Stomach (tissue), 8 donors: ENCODE measurements at regions not wholly inside any gene's neighbourhood (a gene's known extent, or its start where the extent isn't known, plus 50 kb on each side); places are given as distances from the start of the nearest gene placed in this dataset.
"Not testable (repeated sequence)": the region's sequence is repeated elsewhere in the genome, so short reads cannot be mapped to it uniquely, and the experiment has no call there.

Experiments
- DNase-seq, 2 donors: peaks; one replicate each; pipeline versions ENCODE4 v3.0.0 to v3.0.0-alpha.2; 2013 to 2019
- H3K27ac ChIP-seq, 5 donors: fragments of 200-600 bp in 4 of 5; sonication (generic) in 4 of 5; one replicate each; pipeline ENCODE4 v1.5.1; 2013 to 2019; ENCODE audit warnings: mild to moderate bottlenecking in 1 of 5, moderate library complexity in 1 of 5
- H3K27me3 ChIP-seq, 3 donors: fragments of 200-600 bp; sonication (generic); one replicate each; pipeline ENCODE4 v1.5.1; 2017 to 2019; ENCODE audit warnings: mixed run types in 1 of 3
- H3K36me3 ChIP-seq, 4 donors: fragments of 200-600 bp; sonication (generic); 1 replicate in 3 of 4; 2 replicates in 1 of 4; pipeline ENCODE4 v1.5.1; 2016 to 2019
- H3K4me1 ChIP-seq, 4 donors: fragments of 200-600 bp; sonication (generic); one replicate each; pipeline ENCODE4 v1.5.1; 2016 to 2019
- H3K4me3 ChIP-seq, 4 donors: fragments of 200-600 bp; sonication (generic) in 3 of 4; one replicate each; pipeline ENCODE4 v1.5.1; 2016 to 2019; ENCODE audit warnings: mild to moderate bottlenecking in 1 of 4
- H3K9me3 ChIP-seq, 4 donors: fragments of 200-600 bp; sonication (generic); one replicate each; pipeline ENCODE4 v1.5.1; 2016 to 2019
- CTCF ChIP-seq, 7 experiments: fragments of 450-650 bp in 4 of 7; fragments of 200-600 bp in 3 of 7; sonication (generic) in 3 of 7; IDR thresholded peaks; one replicate each; pipeline ENCODE4 v1.5.1; 2016 to 2019; ENCODE audit warnings: antibody characterized with exemption in 7 of 7, control low read depth in 2 of 7, mild to moderate bottlenecking in 1 of 7
- EP300 ChIP-seq: sonication (generic); formaldehyde crosslinking; IDR thresholded peaks from one replicate; pipeline ENCODE4 v1.6.1; 2017; ENCODE audit warnings: antibody characterized with exemption
- POLR2A ChIP-seq, 4 donors: fragments of 450-650 bp; IDR thresholded peaks; one replicate each; pipeline ENCODE4 v1.6.1; 2016; ENCODE audit warnings: antibody characterized with exemption in 4 of 4, control low read depth in 2 of 4, mild to moderate bottlenecking in 1 of 4, moderate library complexity in 1 of 4
- POLR2AphosphoS5 ChIP-seq, 3 donors: sonication (generic); formaldehyde crosslinking; IDR thresholded peaks; one replicate each; pipeline ENCODE4 v1.6.1; 2016; ENCODE audit warnings: antibody characterized with exemption in 3 of 3
- WGBS, 5 donors: extraction: QIAGEN DNeasy Blood & Tissue Kit in 3 of 5; methylation state at CpG; one replicate each; pipeline versions ENCODE4 v1.1.5 to v1.1.7; 2013 to 2018; 5-methylcytosine and 5-hydroxymethylcytosine counted together
- intact Hi-C: fragments of 100-400 bp; cut with DNase I; formaldehyde crosslinking; loops from one replicate; pipeline ENCODE4 v1.15.1; 2023; ENCODE audit warnings: low total_unique reads
- donor health status: healthy with polysubstance abuse.
- donor health status: Bipolar disorder and iron deficiency.
- donor health status: healthy.

GRCh38 chr7:98764946-98765345 is 104.9 kb downstream of the TMEM130 start:
- intact Hi-C loops = no loop called here
- Histone ChIP-seq H3K27ac (no peak overlapping the region), H3K36me3 (no peaks in the 10 kb centered on the region), H3K4me1 (no peaks in the 10 kb centered on the region), H3K4me3 (no peak overlapping the region), H3K27me3 (peaks cover 0 to 24% (median 3%) of the 10 kb centered on the region in 3 donors), H3K9me3 (no peaks in the 10 kb centered on the region)
- DNase-seq = no peak
- TF ChIP-seq POLR2A (IDR thresholded peaks at IDR 0.05) (no peak), CTCF (IDR thresholded peaks at IDR 0.05) (no peak), POLR2AphosphoS5 (IDR thresholded peaks at IDR 0.05) (no peak), EP300 (no peak)
- WGBS, 5 donors = 68 to 92% (median 76%) methylated on average over 8 of the region's 8 CpGs

DNA sequence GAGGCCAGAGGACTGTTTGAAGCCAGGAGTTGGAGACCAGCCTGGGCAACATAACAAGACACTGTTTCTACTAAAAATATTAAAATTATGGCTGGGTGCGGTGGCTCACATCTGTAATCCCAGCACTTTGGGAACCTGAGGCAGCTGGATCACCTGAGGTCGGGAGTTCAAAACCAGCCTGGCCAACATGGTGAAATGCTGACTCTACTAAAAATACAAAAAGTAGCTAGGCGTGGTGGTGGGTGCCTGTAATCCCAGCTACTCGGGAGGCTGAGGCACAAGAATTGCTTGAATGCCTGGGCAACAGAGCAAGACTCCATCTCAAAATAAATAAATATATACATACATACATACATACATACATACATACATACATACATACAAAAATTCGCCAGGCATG is 99.7 kb downstream of the TMEM130 start:
- H3K4me1 ChIP-seq = peaks cover 0 to 15% (median 0%) of the 10 kb centered on the region in 4 donors
- H3K27ac ChIP-seq, H3K9me3 ChIP-seq, H3K36me3 ChIP-seq, DNase-seq, intact Hi-C loops, H3K4me3 ChIP-seq: not testable (repeated sequence)
- H3K27me3 ChIP-seq = peaks cover 0 to 21% (median 11%) of the 10 kb centered on the region in 3 donors
- WGBS, 5 donors = 82 to 93% (median 88%) methylated on average over 5 of the region's 5 CpGs

DNA sequence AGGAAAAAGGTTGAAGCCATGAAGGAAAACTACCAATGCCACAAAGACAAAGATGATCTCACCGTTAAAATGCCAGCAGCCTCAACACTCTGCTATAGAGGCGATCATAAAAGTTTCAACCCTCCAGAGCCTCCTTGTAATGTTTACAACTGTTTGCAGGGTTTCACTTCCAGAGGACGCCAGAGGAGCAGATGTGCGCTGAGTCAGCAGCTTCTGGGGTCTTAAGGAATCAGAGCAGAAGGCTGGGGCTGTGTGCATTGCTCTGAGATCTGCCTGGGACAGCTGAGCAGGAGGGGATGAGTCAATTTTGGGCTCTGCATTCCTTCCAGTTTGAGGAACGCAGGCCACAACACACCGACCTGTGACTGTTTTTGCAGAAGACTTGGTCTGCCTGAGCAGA is 98.3 kb downstream of the TMEM130 start:
- H3K36me3 ChIP-seq = no peaks in the 10 kb centered on the region
- intact Hi-C loops = no loop called here
- no peaks in the 10 kb centered on the region for H3K9me3 ChIP-seq
- H3K4me3 ChIP-seq = no peak overlapping the region
- TF ChIP-seq POLR2A (IDR thresholded peaks at IDR 0.05) (no peak), CTCF (IDR thresholded peaks at IDR 0.05) (no peak)
- 5 to 22% (median 17%) methylated on average over 6 of the region's 6 CpGs for WGBS, 5 donors
- H3K4me1 ChIP-seq = peaks cover 0 to 15% (median 0%) of the 10 kb centered on the region in 4 donors
- peak in 1 of 2 donors; percentile 76 for DNase-seq
- H3K27ac ChIP-seq = no peak overlapping the region
- H3K27me3 ChIP-seq = peaks cover 0 to 25% (median 11%) of the 10 kb centered on the region in 3 donors

DNA sequence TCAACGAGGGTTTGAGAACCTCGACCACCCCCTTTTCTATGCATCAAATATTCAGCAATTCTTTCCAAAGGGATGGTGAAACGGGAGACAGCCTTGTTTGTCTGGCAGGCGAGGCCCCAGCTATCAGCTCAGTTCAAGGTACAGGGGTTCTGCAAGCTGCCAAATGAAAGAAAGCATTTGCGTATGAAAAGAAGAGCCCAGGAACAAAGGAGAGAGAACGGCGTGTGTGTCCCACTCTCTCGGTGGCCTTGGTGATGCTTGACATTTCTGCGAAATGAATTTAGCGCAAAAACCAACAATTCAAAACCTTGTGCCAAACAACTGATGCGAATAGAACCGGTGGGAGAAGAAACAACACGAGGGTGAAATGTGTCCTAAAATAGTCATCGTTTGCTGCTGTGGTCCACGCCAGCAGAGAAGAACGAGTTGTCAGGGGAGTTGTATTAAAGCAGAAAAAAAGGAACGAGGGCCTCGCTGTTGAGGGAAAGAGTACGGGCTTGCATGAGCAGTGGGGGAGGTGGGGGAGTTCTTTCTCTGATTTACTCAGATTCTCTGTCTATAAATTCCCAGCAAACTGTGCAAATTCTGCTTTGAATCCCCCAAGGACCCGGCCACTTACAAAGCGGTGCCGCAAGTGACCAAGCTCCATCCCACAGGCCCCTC is 97.7 kb downstream of the TMEM130 start:
- Histone ChIP-seq H3K4me3 (no peak overlapping the region), H3K4me1 (peaks cover 0 to 15% (median 0%) of the 10 kb centered on the region in 4 donors), H3K27me3 (peaks cover 0 to 25% (median 11%) of the 10 kb centered on the region in 3 donors), H3K27ac (no peak overlapping the region), H3K9me3 (no peaks in the 10 kb centered on the region), H3K36me3 (no peaks in the 10 kb centered on the region)
- TF ChIP-seq CTCF (IDR thresholded peaks at IDR 0.05) (no peak), POLR2AphosphoS5 (IDR thresholded peaks at IDR 0.05) (no peak), POLR2A (IDR thresholded peaks at IDR 0.05) (no peak), EP300 (no peak)
- no peak for DNase-seq
- 23 to 29% (median 28%) methylated on average over 20 to 22 of the region's 22 CpGs for WGBS, 5 donors
- intact Hi-C loops = no loop called here

DNA sequence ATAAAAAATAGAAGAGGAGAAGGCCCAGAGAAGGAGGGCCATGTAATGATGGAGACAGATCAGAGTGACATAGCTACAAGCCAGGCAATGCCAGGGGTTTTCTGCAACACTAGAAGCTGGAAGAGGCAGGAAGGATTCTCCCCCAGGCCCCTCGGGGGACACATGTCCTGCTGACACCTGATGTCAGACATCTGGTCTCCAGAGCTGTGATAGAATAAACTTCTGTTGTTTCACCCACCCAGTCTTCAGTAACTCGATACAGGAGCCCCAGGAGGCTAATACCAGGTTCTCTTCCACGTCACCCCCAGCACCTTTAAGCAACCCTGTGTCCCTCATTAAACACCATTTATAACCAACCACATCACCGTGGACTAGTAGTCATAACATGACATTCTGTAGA is 94.9 kb downstream of the TMEM130 start:
- H3K27me3 ChIP-seq = peaks cover 0 to 25% (median 9%) of the 10 kb centered on the region in 3 donors
- 43 to 62% (median 51%) methylated on average over 3 to 4 of the region's 4 CpGs for WGBS, 5 donors
- intact Hi-C loops = no loop called here
- peaks cover 0 to 15% (median 0%) of the 10 kb centered on the region in 4 donors for H3K4me1 ChIP-seq
- H3K36me3 ChIP-seq = no peaks in the 10 kb centered on the region
- H3K4me3 ChIP-seq = no peak overlapping the region
- H3K27ac ChIP-seq = no peak overlapping the region
- TF ChIP-seq POLR2A (IDR thresholded peaks at IDR 0.05) = no peak
- TF ChIP-seq EP300 = no peak
- no peak for TF ChIP-seq CTCF (IDR thresholded peaks at IDR 0.05)
- TF ChIP-seq POLR2AphosphoS5 (IDR thresholded peaks at IDR 0.05) = no peak
- no peaks in the 10 kb centered on the region for H3K9me3 ChIP-seq
- no peak for DNase-seq
